Erythroblast (primary cell): ENCODE measurements at regions not wholly inside any gene's neighbourhood (a gene's known extent, or its start where the extent isn't known, plus 50 kb on each side); places are given as distances from the start of the nearest gene placed in this dataset.

Experiments
- DNase-seq, 2 experiments: peaks; one replicate each; lab custom pipeline; 2025; lab: John Stamatoyannopoulos, UW
- GATA1 ChIP-seq: IDR thresholded peaks from 2 replicates; pipeline ENCODE4 v1.6.1; 2011; ENCODE audit warnings: low read depth, mild to moderate bottlenecking, control low read depth, low read length, moderate library complexity
- POLR2A ChIP-seq: IDR thresholded peaks from 2 replicates; pipeline ENCODE4 v1.6.1; 2011; ENCODE audit warnings: mild to moderate bottlenecking, low read length

DNA sequence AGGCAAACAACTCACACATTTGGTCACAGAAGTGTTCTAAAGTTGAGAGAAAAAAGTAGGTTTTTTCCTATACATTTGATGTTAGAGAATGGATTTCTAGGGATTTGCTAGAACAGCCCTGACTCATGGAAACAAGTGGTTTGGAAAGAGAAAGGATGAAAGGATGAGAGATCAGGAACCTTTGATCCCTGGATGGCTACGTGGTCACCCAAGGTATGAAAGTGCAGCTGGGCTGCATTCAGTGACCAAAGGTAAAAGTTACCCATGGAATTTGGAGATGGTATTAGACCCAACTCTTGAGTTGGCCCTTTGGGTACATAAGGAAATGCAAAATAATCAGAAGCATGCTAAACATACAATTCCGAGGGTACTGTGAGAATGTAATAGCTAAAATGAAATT lies 61.3 kb upstream of the SPIN1 start:
- no peak for DNase-seq
- no peak for TF ChIP-seq GATA1
- no peak for TF ChIP-seq POLR2A

DNA sequence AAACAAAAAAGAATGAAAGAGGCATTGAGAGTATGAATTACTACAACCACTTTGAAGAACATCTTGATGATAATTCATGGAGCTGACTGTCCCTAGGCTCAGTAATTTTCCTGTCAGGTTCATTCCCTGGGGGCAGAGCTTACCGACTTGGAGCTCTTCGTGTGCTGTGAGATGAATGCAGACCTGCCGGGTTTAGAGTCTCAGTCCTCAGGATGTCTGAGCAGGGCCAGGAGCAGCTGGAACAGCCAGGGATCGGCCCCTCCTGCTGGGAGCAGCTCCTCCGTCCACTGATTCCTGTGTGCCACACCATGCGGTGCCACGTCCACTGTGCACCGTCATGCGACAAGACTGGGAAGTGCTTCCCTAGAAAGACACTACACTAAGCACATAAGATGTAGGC lies 62.2 kb upstream of the SPIN1 start:
- DNase-seq, result no peak
- no peak for TF ChIP-seq GATA1
- no peak for TF ChIP-seq POLR2A

DNA sequence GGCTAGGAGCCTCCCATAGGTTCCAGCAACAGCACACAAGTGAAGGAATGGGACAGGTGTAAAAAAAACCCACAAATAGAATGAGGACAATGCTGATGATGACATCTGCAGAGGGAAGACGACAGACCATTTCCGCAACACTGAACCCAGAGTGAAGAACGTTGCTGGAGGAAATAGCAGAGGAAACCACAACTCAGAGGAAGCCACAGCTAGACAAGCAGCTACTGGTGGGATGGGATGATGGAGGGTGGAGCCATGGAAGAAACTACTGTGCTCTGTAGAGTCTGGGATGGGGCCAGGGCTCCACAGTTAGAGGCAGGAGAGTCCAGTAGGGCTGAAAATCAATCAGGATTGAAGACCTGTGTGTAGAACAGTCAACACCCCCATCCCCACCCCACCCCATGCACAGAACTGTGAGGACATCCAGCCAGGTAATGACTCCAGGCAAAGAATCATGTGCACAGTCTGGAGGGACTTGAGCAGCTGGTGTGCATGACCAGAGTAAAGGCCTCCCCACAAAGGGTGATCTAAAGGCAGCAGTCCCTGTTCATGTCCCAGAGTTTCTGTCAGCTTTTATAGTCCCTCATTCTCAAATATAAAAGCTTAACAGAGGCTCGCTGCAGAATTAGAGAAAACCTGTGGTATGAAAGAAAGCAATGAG lies 65.2 kb upstream of the SPIN1 start:
- DNase-seq, result no peak
- no peak for TF ChIP-seq POLR2A
- TF ChIP-seq GATA1, result no peak

- no peak for DNase-seq
- no peak for TF ChIP-seq GATA1
- TF ChIP-seq POLR2A, result no peak
These were observed 66.5 kb upstream of the SPIN1 start for GRCh38 chr9:88321764-88322163.

DNA sequence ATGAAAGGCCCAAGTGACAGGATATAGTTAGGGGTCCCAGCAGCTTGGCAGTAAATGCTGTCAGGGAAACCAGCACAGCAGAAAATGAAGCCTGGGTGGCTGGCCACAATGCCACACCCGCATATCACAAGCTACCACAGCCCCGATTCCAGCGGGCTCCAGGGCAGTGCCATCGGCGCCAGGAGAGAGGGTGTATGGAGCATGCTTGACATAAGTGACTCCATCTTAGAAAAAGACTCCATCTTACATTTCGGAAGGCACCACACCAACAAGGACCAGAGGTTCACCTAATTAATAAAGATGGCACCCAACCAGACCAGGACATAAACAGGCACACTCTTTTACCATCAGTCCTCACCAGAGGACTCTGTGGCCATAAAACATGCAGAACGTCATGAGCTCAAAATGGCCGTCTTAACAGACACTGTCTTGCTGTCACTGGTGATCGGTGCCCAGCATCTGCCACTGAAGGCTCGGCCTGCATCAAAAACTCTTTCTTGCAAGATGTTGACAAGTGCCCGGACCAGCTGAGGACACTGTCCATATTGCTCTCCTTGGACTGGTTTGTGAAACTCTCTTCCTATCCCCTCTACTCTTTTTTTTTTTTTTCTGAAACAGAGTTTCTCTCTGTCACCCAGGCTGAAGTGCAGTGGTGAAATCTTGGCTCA lies 67.4 kb upstream of the SPIN1 start:
- TF ChIP-seq GATA1 (no peak), POLR2A (no peak)
- no peak for DNase-seq

DNA sequence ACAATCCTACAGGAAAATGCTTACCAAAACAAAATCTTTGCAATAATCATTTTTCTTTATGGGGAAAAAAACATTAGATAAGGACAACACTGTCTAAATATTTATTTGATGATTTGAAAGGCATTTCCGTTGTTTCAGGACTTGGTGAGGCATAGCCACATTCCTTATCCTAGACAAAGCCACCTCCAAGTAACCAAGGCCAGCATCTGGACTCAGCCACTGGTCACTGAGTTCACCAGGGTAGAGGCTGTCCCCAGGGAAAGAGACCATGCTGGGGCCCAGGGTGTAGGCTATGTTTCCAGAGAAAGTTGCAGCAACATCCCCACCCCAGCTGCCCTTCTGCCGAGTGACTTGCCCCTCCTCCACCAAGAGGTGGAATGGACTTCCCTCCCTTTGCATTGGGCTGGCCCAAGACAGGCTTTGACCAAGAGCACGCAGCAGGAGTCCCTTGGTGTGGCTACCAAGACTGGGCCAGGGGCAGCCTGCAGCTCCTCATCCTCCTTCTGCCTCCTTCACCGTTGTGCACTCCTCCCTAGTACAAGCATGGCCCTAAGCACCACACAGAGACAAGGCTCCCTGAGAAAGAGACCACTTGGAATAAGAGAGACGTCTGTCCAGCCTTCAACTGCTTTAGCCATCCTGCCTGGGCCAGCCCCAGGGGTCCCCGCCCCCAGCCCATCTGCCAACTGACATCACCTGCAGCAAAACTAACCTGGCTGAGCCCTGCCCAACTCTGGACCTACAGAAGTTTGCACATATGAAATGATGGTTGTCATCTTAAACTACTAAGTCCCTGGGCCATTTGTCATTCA lies 68.1 kb upstream of the SPIN1 start:
- DNase-seq, result no peak
- no peak for TF ChIP-seq GATA1

DNA sequence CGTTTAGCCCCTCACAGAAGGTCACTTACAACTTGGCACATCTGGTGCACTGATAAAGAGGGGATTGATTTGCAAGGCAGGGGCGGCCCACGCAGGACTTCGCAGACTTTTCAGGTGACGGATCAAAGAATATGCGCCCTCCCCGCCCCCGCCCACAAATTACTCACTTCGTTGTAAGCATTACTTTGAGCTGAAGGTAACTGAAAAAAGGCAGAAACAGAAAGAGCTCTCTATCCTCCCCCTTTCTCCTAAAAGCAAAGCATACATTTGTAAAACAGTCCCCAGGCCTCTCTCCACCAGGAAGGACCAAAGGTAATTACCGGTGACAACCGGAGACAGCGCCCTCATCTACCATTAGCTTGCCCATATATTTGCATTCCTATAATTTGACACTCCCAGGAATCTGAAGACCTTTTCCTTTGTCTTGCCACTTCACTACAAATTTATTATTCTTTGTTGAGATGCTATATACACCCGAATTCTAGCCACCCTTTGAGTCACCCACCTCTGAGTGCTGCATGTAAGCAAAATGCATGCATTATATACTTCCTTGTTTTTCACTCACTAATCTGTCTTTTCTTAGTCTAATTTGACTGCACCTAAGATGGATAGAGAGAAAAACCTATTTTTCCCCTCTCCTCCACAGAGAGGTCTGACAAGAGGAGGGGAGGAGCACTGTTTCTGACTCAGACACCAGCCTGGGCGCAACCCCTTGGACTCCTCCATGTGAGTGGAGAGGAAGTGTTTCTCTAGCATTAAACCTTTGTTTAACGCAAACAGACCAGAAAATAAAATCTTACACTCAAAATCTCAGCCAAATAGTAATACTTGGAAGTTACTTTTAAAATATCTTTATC lies 74.7 kb upstream of the SPIN1 start:
- no peak for TF ChIP-seq GATA1
- TF ChIP-seq POLR2A, result no peak
- no peak for DNase-seq

DNA sequence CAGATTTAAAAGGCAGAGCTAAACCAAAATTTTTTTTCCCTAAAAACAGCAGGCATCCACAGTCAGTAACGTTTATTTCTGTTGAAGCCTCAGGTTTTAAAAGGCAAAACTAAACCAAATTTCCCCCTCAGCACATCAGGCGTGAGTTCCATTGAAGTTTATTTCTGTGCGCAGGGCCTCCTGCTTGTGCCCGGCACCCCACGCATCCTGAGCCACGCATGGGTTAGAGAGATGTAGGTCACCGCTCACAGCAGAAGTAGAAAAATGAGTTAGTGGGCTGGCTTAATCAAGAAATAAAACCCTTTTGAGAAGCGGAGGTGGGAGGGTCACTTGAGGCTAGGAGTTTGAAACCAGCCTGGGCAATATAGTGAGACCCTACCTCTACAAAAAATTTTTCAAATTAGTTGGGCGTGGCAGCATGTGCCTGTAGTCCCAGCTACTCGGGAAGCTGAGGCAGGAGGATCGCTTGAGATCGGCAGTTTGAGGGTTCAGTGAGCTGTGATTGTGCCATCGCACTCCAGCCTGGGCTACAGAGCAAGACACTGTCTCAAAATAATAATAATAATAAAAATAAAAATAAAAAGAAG lies 75.6 kb upstream of the SPIN1 start:
- no peak for DNase-seq

DNA sequence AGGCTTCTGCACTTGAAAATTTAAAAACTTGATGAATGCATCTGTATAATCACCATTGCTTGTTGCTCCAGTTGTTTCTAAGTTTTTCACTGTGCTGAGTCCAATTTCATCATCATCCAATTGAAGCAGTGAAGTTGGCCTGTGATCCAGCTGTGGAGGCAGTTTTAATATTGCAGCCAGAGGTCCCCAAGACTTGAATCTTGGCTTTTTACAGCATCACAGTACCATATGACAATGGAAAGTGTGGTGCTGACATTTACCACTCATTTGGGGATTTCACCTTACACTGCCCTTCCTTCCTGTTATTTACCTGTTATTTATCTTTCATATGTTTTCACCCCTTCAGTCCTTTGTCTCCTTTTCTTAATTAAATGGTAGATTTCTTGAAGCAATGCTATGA lies 76.2 kb upstream of the SPIN1 start:
- no peak for TF ChIP-seq GATA1
- no peak for TF ChIP-seq POLR2A
- DNase-seq, result no peak

More for the DNA sequence above, 75.6 kb upstream of the SPIN1 start:
- no peak for TF ChIP-seq POLR2A
- TF ChIP-seq GATA1, result no peak

DNA sequence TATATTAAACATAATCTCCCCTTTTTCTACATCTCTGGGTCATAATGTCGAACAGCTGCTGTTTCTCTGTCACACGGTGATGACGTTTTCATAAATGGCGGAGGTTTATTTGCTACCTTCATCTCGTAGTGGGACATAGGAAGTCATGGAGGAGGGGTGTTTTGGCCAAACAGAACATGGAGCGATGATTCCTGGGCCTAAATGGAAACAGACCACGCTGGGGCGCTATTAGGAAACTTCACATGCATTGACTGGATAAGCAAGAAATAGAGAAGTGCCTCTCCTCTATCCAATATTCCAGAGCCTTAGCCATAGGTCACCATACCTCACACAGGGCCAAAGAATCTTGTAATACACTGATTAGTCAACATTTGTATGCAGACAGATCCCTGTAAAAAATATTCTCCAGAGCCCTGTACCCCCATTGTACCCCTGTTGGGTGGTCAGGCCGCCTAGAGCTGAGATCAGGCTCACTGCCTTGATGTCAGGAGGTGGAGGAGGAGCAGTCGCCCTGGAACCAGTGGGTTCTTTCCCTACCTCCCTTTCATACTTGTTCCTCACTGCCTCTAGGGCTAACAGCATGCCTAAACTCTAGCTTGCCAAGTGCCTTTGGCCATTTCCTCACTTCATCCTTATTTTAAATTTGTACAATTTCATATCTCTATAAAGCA lies 77.8 kb upstream of the SPIN1 start:
- no peak for DNase-seq
- TF ChIP-seq GATA1 (no peak), POLR2A (no peak)

DNA sequence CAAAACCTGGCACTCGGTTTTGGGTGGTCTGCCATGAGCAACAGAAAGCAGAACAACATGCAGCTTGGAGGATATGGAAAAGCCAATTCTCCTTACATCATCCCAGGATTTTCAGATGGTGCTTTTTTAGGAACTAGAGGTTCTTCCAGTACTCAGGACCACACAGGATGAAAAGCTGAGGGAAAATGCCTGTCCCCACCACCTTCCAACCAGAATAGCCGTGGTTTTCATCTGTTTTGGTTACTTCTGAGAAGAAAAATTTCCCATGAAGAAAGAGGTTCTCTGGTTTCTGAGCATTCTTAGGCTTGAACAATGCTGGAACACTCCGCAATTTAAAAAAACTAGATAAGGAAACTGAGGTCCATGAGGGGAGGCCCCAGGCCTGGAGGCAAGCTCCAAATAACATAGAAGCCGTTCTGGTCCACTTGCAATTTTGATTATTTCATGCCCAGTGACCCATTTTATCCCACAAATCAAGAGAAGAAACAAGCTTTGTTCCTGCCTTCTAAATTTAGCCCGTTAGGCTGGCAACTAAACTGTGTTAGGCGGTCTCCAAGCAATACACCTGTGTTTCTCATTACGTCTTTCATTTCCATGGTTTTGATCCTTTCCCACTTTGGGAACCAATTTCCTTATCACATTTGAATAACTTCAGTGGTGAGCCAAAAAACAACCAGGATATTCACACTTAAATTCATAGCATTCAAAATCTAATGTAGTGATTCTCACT lies 79.2 kb upstream of the SPIN1 start:
- DNase-seq, result no peak
- TF ChIP-seq GATA1, result no peak
- TF ChIP-seq POLR2A, result no peak

DNA sequence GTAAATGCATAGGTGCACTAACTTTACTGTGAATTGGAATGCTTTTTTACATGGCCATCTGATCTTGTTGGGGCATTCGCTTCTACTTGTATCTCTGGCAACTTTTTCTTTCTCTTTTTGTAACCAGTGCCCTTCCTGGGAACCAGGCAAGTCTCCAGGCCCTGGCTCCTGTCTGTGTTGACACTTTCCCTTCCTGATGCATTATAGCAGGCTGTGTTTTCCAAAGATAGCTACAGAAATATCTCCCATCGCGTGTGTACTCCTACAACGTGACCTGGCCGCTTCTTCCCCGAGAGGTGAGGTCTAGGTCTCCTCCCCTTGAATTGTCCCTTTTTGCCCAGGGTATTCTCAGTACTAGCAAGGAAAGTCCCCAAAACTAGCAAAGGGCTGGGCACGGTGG lies 81.1 kb upstream of the SPIN1 start:
- DNase-seq, result no peak
- TF ChIP-seq GATA1, result no peak

- TF ChIP-seq GATA1, result no peak
- no peak for TF ChIP-seq POLR2A
- no peak for DNase-seq
These were observed 84.4 kb upstream of the SPIN1 start for GRCh38 chr9:88303721-88304451.
